Astrocyte (in vitro differentiated cells and primary cell): ENCODE measurements at regions not wholly inside any gene's neighbourhood (a gene's known extent, or its start where the extent isn't known, plus 50 kb on each side); places are given as distances from the start of the nearest gene placed in this dataset.

Experiments
- CTCF ChIP-seq: IDR thresholded peaks from 2 replicates; pipeline ENCODE4 v1.5.1; 2011; ENCODE audit warnings: low read depth, mild to moderate bottlenecking, inconsistent platforms, low read length, moderate library complexity; ENCODE audit not compliant: insufficient read depth
- EZH2 ChIP-seq: IDR thresholded peaks from 2 replicates; pipeline ENCODE4 v1.6.1; 2012; ENCODE audit warnings: mild to moderate bottlenecking, low read length, inconsistent platforms; ENCODE audit not compliant: insufficient read depth

- TF ChIP-seq CTCF (no peak), EZH2 (no peak)
These were observed 536.4 kb upstream of the SEL1L start for GRCh38 chr14:82070040-82070439.
